RKO (cell line): ENCODE measurements at regions not wholly inside any gene's neighbourhood (a gene's known extent, or its start where the extent isn't known, plus 50 kb on each side); places are given as distances from the start of the nearest gene placed in this dataset.

Source experiments
- DNase-seq: peaks from one replicate; pipeline ENCODE4 v3.0.0-alpha.2; 2016; ENCODE audit warnings: low spot score

DNA sequence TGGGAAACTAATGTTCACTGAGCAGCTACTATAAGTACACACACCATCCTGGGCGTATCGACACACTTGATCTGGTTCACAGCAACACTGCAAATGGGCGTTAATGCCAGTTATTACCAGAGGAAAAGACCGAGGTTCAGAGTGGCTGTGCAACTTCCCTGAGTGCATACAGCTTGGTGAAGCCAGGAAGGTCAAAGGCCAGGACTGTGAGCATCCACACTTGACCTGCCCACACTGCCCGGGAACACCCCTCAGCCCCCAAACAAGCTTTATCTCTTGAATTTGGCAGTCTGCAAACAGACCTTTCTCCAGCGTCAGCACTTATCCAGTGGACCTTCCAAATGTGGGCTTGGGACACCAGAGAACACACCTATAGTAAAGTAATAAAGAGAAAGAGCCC is 312.6 kb downstream of the BCL11B start:
- no peak for DNase-seq

DNA sequence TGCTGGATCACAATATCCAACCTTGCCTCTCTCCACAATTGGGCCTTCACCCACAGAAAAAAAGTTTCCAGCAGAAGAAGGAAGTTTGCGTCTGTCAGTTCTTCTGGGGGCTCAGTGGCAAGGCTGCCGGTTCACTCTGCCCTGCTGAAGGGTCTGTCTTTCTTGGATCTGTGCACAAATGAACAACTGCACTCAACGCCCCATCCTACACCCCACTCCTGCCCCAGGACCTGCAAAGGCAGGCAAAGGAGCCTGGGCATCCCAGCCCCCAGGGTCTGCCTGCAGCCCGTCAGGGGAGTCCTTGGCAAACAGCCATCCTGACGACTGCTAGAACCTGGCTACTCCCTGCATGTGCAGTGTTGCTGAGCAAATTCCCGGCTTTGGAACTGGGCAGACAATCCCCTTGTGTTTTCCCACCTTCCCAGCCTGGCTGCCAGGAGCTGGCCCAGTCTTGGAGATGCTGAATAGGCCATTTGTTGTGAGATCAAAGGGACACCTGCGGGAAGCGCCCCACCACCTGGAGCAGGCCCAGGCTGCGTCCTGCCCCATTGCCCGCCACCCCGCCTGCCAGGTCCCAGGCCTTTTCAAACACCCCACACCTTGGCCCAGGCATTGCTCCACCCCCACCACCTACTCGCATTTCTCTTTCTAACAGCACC is 311.9 kb downstream of the BCL11B start:
- no peak for DNase-seq

GRCh38 chr14:98960617-98961013 is 311.4 kb downstream of the BCL11B start:
- DNase-seq: no peak

GRCh38 chr14:98961191-98961590 is 310.8 kb downstream of the BCL11B start:
- no peak for DNase-seq

GRCh38 chr14:98962118-98962517 is 309.9 kb downstream of the BCL11B start:
- DNase-seq: no peak

DNA sequence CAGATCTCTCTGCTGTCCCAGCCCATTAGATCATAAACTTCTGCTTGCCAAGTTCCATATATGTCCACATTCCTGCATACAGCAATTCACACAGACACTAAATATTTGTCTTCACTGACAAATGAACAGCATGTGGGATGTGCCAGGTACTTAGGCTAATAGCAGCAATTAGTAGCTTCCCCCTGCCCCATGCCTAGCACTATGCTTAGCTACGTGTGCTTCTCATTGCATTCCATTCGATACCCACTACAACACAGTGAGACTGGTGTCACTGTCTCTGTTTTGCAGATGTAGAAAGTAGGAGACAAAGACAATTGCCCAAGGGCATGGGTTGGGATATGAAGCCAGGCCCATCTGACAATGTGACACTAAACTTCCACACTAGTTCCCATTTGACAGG is 308.4 kb downstream of the BCL11B start:
- no peak for DNase-seq

DNA sequence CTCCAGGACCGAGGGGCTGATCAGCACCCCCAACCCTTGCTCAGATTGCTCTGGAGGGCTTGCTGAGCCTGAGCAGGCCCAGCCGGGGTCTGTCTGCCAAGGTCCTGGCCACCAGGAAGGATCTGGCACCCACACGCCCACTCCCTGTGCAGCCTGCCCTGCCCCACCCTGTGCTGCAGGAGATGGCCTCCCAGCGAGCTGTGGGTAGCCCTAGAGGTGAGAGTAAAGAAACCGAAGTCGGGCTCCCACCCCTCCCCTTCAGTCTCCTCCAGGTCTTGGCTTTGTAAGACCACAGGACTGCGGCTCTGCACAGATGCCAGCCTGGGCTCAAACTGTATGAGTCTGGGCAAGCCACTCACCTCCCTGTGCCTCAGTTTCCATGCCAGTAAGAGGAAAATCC is 307.8 kb downstream of the BCL11B start:
- no peak for DNase-seq

DNA sequence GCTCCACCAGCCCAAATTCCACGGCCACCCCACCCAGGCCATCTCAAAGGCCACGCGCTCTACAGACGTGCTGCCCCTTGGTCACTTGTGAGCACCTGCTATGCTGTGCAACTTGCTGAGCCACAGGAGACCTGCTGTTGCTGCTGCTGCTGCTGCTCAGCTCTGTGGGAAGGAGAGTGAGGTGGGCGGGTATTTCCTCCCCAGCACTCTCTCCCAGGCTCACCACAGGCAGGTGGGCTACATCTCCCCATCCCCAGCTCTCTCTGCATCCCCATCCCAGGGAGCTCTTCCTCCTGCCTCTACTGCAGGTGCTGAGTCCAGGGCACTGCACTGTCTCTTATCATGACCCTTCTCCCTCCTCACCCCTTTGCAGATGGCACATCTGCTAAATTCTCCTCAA is 306.9 kb downstream of the BCL11B start:
- no peak for DNase-seq

DNA sequence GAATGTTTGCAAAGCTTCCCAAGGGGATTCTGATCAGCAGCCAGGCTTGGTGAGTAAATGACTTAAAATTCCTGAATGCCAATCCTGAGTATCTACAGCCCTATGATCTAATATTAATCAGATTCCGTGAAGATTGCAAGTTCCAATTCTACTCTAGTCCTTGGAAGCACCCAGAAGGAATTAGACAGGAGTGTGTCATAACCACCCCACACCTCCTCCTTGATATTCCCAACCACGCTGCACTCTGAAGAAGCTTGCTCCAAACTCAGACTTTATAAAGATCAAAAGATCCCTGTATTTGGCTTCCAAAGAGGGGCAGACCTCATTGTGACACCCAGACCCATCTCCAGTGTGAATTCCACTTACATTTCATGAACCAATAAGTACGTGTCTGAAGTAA is 306.0 kb downstream of the BCL11B start:
- DNase-seq: no peak

DNA sequence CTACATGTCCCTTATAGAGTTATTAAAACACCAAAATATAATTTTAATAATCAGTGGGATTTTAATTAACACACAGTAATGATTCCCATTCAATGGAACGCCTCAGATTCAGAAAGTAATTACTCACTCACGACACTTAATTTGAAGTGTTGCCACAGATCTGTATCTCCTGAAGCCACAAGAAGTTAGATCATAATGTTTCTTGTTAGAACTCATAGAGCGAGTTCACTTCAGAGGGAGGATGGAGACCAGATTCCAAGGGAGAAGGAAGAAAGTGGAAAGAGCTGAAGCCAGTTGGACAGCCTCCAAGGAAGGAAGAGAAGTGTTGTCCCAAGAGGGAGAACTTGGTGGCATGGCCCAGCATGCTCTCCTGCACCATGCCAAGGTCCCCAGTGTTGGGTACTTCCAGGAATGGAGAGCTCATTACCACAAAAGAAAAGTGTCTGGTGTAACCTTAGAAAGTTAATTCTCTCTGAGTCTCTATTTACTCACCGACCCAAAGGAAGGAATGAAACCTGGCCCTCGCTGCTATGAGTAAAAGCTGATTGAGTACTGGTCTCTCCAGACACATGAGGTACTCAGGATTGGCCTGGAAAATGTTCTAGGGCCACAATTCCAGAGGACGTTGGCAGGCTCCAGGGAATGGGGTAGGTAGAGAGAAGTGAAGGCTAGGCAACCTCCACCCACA is 305.4 kb downstream of the BCL11B start:
- no peak for DNase-seq

- DNase-seq: no peak
Measured at GRCh38 chr14:98974113-98974512, 297.9 kb downstream of the BCL11B start.

DNA sequence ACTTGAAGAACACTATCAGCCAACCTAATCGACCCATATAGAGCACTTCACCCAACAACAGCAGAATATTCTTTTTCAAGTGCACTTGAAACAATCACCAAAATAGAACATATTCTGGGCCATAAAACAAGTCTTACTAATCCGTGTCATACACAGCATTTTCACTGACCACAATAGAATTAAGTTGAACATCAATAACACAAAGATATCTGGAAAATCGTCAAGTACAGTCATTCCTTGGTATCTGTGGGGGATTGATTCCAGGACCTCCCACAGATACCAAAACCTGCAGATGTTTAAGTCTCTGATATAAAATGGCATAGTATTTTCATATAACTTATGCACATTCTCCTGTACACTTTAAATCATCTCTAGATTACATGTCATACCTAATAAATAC is 295.7 kb downstream of the BCL11B start:
- DNase-seq: no peak

DNA sequence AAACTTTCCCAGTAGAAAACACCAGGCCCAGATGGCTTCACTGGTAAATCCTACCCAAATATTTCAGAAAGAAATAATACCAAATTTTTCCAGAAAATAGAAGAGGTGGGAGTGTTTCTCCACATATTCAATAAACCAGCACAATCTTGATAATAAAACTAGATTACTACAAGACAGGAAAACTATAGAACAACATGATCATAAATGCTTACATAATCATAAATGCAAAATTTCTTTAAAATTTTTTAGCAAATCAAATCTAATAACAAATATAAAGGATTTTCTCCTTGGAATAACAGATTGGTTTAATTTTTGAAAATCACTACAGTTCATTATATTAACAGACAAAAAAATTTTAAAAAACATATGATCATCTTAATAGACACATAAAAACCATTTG is 294.5 kb downstream of the BCL11B start:
- DNase-seq: no peak

DNA sequence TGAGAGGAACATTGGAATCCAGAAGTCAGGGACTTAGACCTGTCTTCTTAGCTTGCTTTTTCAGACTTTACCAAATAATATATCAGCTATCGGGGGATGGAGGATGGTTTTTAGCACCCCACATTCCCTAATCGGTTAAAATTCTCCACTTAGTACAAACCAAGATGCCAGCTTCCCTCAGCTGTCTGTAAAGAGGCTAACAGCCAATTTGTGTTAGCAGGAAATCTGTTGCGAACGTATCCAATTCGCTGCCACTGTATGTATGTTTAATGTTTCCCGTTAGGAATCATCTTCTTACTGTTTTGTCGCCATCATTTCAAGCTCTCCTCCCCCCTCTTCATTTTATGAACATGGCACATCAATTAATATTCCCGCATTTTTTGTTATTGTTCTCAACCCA is 289.0 kb downstream of the BCL11B start:
- DNase-seq: no peak

- no peak for DNase-seq
Measured at GRCh38 chr14:98984027-98984718, 287.8 kb downstream of the BCL11B start.

DNA sequence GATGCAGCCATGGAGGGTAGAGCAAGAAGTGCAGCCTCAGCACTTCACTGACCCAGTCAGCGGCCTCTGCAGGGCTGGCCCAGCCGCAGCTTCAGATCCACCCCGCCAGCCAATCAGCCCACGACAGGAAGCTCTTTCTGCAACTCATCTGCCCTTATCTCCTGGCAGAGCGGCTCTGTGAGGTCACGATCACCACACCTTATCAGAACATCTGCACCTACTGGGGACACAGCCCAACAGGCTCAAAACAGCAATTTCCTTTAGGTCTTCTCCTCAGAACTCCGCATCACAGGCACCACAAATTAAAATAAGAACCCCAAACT is 287.3 kb downstream of the BCL11B start:
- DNase-seq: no peak

GRCh38 chr14:98993818-98994217 is 278.2 kb downstream of the BCL11B start:
- no peak for DNase-seq

DNA sequence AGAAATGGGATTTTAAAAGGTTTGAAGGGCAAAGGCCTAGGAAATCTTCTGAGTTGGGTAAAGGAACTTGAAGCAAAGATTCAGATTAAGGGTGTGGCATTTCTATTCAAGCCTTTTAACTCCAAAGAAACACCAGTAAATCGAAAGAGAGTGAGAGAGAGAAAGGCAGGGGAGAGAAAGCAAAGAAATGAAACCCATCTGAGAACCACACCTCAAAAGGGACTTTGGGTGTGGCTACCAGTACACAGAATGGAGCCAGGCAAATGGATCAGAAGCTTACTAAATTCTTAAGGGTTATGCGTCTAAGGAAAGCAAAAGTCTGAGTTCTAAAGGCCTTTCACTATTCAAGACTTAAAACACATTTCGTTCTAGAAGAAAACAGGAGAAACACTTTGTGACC is 277.4 kb downstream of the BCL11B start:
- DNase-seq: no peak

GRCh38 chr14:98997526-98998205 is 274.3 kb downstream of the BCL11B start:
- no peak for DNase-seq

DNA sequence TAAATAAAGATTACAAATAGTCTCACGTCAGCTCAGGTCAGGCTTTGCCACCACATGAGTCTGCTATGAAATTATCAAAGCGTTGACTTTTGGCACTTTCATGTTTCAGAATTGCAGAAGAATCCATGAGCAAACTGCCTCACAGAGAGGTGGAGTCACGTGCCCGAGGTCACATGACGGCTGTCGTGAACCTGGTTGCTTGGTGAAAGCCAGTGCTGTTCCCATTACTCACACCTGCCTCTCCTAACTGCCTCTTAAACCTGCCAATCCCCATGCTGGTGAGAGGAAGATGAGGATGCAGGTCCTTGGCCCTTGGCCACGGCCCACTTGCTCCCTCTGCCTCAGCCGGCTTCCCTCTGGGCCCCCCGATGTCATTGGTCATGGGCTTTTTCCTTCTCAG is 272.7 kb downstream of the BCL11B start:
- DNase-seq: no peak

GRCh38 chr14:98999901-99000300 is 272.1 kb downstream of the BCL11B start:
- DNase-seq: no peak

DNA sequence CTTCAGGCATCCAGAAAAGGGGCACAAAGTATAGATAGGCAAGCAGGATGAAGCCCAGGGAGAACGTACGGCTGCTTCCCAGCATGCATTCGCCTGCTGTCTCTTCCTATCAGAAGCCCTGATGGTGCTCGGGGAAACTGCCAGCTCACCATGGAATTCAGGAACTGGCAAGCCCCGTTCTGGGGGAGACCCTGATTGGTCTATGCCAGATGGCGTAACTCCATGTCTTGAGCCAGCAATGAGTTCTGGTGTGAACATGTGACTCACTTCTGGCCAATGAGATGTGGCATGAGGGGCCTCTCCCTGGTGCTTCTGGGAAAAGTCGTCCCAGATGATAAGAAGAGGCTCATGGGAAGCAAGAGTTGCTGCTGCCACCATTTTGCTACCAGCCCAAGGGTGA is 270.8 kb downstream of the BCL11B start:
- peak; percentile 0 for DNase-seq

GRCh38 chr14:99003646-99004045 is 268.4 kb downstream of the BCL11B start:
- no peak for DNase-seq
